HFFc6 (cell line): ENCODE measurements at regions not wholly inside any gene's neighbourhood (a gene's known extent, or its start where the extent isn't known, plus 50 kb on each side); places are given as distances from the start of the nearest gene placed in this dataset.

ENCODE experiments used
- DNase-seq: peaks from one replicate; pipeline ENCODE4 v3.0.0-alpha.2; 2018
- H3K27ac Mint-ChIP-seq: 2 replicates; pipeline ENCODE4 v1.8.0; 2020; ENCODE audit warnings: mild to moderate bottlenecking, mixed read lengths
- H3K27me3 Mint-ChIP-seq: 2 replicates; pipeline ENCODE4 v1.8.0; 2021; ENCODE audit warnings: mild to moderate bottlenecking, moderate library complexity, mixed read lengths; ENCODE audit not compliant: insufficient read depth
- H3K36me3 Mint-ChIP-seq: 2 replicates; pipeline ENCODE4 v1.8.0; 2021; ENCODE audit warnings: low read depth, mixed read lengths
- H3K4me1 Mint-ChIP-seq: 2 replicates; pipeline ENCODE4 v1.8.0; 2020; ENCODE audit warnings: low read depth, mixed read lengths
- H3K4me3 Mint-ChIP-seq: 2 replicates; pipeline ENCODE4 v1.8.0; 2020; ENCODE audit warnings: mild to moderate bottlenecking, moderate library complexity, mixed read lengths
- H3K9me3 Mint-ChIP-seq: 2 replicates; pipeline ENCODE4 v1.8.0; 2020; ENCODE audit warnings: mild to moderate bottlenecking, mixed read lengths
- TF ChIP-seq, protein P1 (sequence below): fragments of 200-600 bp; sonication (generic); IDR thresholded peaks from 2 replicates; pipeline ENCODE4 v1.5.0; 2021; ENCODE audit warnings: antibody characterized with exemption, mild to moderate bottlenecking

DNA sequence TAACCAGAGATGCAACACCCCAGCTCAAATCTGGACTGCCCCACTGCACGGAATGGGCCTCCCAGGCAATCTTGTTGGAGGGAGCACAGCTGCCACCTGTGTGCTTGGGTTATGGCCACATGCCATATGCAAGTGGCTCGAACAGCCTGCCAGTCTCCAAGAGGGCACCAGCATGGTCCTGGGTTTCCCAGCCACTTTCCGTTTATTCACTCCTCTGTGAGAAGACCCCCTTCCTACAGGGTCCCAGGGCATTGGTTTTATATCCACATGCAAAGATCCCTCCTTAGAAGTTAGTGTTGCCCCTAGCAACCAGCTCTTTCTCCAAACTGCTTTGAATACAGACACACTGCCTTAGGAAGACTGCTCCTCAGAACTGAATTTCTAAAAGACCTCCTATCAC lies 487.8 kb downstream of the BUD13 start:
- no peak overlapping the region for H3K4me3 Mint-ChIP-seq
- H3K9me3 Mint-ChIP-seq: peaks cover 67% of the 10 kb centered on the region
- no peak for DNase-seq
- no peaks in the 10 kb centered on the region for H3K36me3 Mint-ChIP-seq
- no peaks in the 10 kb centered on the region for H3K27me3 Mint-ChIP-seq
- no peaks in the 10 kb centered on the region for H3K4me1 Mint-ChIP-seq
- TF ChIP-seq, protein P1, sequence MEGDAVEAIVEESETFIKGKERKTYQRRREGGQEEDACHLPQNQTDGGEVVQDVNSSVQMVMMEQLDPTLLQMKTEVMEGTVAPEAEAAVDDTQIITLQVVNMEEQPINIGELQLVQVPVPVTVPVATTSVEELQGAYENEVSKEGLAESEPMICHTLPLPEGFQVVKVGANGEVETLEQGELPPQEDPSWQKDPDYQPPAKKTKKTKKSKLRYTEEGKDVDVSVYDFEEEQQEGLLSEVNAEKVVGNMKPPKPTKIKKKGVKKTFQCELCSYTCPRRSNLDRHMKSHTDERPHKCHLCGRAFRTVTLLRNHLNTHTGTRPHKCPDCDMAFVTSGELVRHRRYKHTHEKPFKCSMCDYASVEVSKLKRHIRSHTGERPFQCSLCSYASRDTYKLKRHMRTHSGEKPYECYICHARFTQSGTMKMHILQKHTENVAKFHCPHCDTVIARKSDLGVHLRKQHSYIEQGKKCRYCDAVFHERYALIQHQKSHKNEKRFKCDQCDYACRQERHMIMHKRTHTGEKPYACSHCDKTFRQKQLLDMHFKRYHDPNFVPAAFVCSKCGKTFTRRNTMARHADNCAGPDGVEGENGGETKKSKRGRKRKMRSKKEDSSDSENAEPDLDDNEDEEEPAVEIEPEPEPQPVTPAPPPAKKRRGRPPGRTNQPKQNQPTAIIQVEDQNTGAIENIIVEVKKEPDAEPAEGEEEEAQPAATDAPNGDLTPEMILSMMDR: no peak
- no peak overlapping the region for H3K27ac Mint-ChIP-seq

DNA sequence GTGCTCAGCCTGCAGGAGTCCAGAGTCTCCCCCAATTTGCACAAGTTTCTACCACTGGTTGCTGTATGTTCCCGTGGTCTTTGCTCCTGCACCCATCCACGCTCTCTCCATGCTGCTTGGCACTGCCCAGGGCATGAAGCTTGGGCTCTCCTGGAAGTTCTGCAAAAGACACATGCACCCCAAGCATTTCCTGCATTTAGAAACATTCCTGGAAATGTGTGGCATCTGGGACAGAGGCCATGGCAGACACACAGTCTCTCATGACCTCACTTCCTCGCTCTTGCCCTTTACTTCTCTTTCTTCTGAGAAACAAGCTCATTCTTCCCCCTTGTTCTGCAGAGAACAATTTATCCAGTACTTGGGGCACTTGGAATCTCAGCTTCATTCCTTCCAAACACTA lies 489.5 kb downstream of the BUD13 start:
- DNase-seq: no peak
- Mint-ChIP-seq H3K27ac (no peak overlapping the region), H3K9me3 (peaks cover 61% of the 10 kb centered on the region), H3K4me3 (no peak overlapping the region), H3K36me3 (no peaks in the 10 kb centered on the region), H3K27me3 (no peaks in the 10 kb centered on the region), H3K4me1 (no peaks in the 10 kb centered on the region)
- TF ChIP-seq, protein P1: no peak

DNA sequence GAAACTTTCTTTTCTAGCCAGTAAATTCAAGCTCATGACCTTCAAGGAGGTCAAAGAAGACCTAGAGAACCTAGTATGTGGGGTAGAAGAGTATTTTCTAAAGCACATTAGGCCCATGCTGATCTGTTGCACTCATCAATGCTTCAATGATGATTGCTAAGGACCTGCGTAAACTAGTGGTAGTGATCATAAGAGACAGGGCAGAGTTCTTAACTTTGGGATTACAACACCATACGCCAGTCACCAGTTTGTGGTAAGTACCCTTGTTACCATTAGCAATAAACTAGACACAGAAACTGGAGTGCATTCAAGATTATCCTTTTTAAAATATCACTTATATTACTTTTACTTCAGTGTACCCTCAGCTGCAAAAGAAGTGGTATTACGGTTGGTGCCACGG lies 490.3 kb downstream of the BUD13 start:
- no peak for DNase-seq
- Mint-ChIP-seq H3K4me3 (no peak overlapping the region), H3K9me3 (peaks cover 58% of the 10 kb centered on the region), H3K27me3 (no peaks in the 10 kb centered on the region), H3K36me3 (no peaks in the 10 kb centered on the region), H3K4me1 (no peaks in the 10 kb centered on the region), H3K27ac (no peak overlapping the region)
- TF ChIP-seq, protein P1: no peak

DNA sequence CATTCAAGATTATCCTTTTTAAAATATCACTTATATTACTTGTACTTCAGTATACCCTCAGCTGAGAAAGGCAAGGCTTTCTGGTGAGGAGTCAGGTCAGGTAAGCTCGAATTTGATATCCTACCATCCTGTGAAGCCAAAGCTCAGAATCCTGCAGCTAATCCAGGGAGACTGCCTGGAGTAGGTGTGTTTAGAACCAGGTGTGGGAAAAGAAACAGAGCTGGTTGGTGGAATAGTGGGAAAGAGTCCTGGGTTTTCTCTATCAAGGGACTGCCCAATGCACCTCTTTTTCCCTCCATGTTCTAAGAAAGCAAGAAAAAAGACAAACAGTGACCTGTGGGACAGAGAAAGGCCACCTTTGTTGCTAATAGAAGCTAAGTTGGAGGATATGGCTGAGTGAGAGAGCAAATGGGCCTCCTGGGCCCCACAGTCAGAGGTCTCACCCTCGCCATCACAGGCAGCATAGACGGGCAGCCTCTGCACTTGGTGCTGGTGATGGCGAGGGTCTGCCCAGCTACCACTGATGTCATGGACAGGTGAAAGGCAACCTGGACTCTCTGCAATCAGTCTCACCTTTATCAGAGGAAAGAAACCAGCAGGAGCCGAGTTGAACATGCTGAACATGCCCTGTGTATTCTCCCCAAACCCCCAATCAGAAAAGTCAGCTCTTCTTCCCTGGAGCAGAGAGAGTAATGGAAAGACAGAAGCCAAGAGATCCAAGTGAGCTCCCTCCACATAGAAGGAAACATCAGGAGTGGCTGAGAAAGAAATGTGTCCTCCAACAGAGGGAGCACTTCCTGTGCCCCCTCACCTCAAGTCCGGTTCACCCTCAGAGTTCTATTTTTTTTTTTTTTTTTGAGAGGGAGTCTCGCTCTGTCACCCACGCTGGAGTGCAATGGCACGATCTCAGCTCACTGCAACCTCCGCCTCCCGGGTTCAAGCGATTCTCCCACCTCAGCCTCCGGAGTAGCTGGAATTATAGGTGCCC lies 491.3 kb downstream of the BUD13 start:
- Mint-ChIP-seq H3K4me1 (no peaks in the 10 kb centered on the region), H3K27ac (no peak overlapping the region), H3K4me3 (no peak overlapping the region), H3K27me3 (no peaks in the 10 kb centered on the region), H3K9me3 (peaks cover 49% of the 10 kb centered on the region), H3K36me3 (no peaks in the 10 kb centered on the region)
- DNase-seq: no peak
- TF ChIP-seq, protein P1: no peak

DNA sequence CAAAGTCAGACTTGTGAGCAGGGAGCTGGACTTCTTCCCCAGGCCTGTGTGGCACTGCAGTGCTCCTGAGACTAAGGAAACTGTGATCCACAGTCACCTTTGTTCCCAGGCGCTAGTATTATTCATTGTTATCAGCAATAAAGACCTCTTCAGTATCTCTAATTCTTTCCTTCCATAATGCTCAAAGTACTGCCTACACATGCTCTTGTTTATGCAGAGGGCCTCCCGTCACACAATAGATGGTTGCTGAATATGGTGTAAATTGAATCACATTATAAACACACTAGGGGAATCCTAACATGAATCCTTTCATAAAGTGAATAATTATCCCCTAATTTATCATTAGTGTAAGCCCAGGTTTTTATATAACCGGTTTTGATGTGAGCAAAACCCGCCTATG lies 493.3 kb downstream of the BUD13 start:
- Mint-ChIP-seq H3K4me3 (no peak overlapping the region), H3K9me3 (peaks cover 43% of the 10 kb centered on the region), H3K4me1 (no peaks in the 10 kb centered on the region), H3K36me3 (no peaks in the 10 kb centered on the region), H3K27ac (no peak overlapping the region), H3K27me3 (no peaks in the 10 kb centered on the region)
- no peak for DNase-seq
- TF ChIP-seq, protein P1: no peak
